ENCODE measurements at regions not wholly inside any gene's neighbourhood (a gene's known extent, or its start where the extent isn't known, plus 50 kb on each side); places are given as distances from the start of the nearest gene placed in this dataset.

GRCh38 chr12:88272456-88272855, 130.3 kb downstream of the TMTC3 start:
- no peak overlapping the region for H3K27ac ChIP-seq (ENCODE audit: low read depth, low read length, poor library complexity, severe bottlenecking)
- H3K4me3 ChIP-seq (ENCODE audit: low read depth, low read length, poor library complexity, severe bottlenecking), result no peak overlapping the region
- ChIA-PET POLR2A (ENCODE audit: low non-redundant PET) (no interaction called here), CTCF (no interaction called here)
- intact Hi-C loops (cut with micrococcal nuclease; ENCODE audit: unreplicated experiment), result no loop called here
- H3K36me3 ChIP-seq (ENCODE audit: insufficient read depth, low read length, poor library complexity, severe bottlenecking), result no peaks in the 10 kb centered on the region
- no peaks in the 10 kb centered on the region for H3K27me3 ChIP-seq (replicated peaks; ENCODE audit: insufficient read depth, low read depth, low read length, poor library complexity)
- TF ChIP-seq CTCF (conservative IDR thresholded peaks at IDR 0.05; ENCODE audit: low read depth, low read length) (no peak), EZH2 (IDR thresholded peaks at IDR 0.05; ENCODE audit: borderline replicate concordance, low read depth, low read length, poor library complexity, severe bottlenecking) (no peak)
- no TSS peak for BruUV-seq (replicated peaks)
- no peak for DNase-seq (ENCODE audit: low spot score)
- no peaks in the 10 kb centered on the region for H3K4me1 ChIP-seq (ENCODE audit: insufficient read depth, low read length, poor library complexity, severe bottlenecking)
- H3K9me3 ChIP-seq (ENCODE audit: low read depth, low read length, poor library complexity, severe bottlenecking), result no peaks in the 10 kb centered on the region

- Histone ChIP-seq H3K27ac (ENCODE audit: low read depth, low read length, poor library complexity, severe bottlenecking) (no peak overlapping the region), H3K27me3 (replicated peaks; ENCODE audit: insufficient read depth, low read depth, low read length, poor library complexity) (no peaks in the 10 kb centered on the region), H3K9me3 (ENCODE audit: low read depth, low read length, poor library complexity, severe bottlenecking) (no peaks in the 10 kb centered on the region), H3K4me3 (ENCODE audit: low read depth, low read length, poor library complexity, severe bottlenecking) (no peak overlapping the region), H3K4me1 (ENCODE audit: insufficient read depth, low read length, poor library complexity, severe bottlenecking) (no peaks in the 10 kb centered on the region), H3K36me3 (ENCODE audit: insufficient read depth, low read length, poor library complexity, severe bottlenecking) (no peaks in the 10 kb centered on the region)
- POLR2A ChIA-PET (ENCODE audit: low non-redundant PET), result no interaction called here
- intact Hi-C loops (cut with micrococcal nuclease; ENCODE audit: unreplicated experiment), result no loop called here
- CTCF ChIA-PET, result no interaction called here
- TF ChIP-seq EZH2 (IDR thresholded peaks at IDR 0.05; ENCODE audit: borderline replicate concordance, low read depth, low read length, poor library complexity, severe bottlenecking), result no peak
- TF ChIP-seq CTCF (conservative IDR thresholded peaks at IDR 0.05; ENCODE audit: low read depth, low read length), result no peak
- no peak for DNase-seq (ENCODE audit: low spot score)
- no TSS peak for BruUV-seq (replicated peaks)
Measured at GRCh38 chr12:88273450-88273849, 131.3 kb downstream of the TMTC3 start.

GRCh38 chr12:88273875-88274274, 131.8 kb downstream of the TMTC3 start:
- Histone ChIP-seq H3K9me3 (ENCODE audit: low read depth, low read length, poor library complexity, severe bottlenecking) (no peaks in the 10 kb centered on the region), H3K4me1 (ENCODE audit: insufficient read depth, low read length, poor library complexity, severe bottlenecking) (no peaks in the 10 kb centered on the region), H3K4me3 (ENCODE audit: low read depth, low read length, poor library complexity, severe bottlenecking) (no peak overlapping the region), H3K36me3 (ENCODE audit: insufficient read depth, low read length, poor library complexity, severe bottlenecking) (no peaks in the 10 kb centered on the region), H3K27ac (ENCODE audit: low read depth, low read length, poor library complexity, severe bottlenecking) (no peak overlapping the region), H3K27me3 (replicated peaks; ENCODE audit: insufficient read depth, low read depth, low read length, poor library complexity) (no peaks in the 10 kb centered on the region)
- ChIA-PET CTCF (no interaction called here), POLR2A (ENCODE audit: low non-redundant PET) (no interaction called here)
- no peak for DNase-seq (ENCODE audit: low spot score)
- TF ChIP-seq CTCF (conservative IDR thresholded peaks at IDR 0.05; ENCODE audit: low read depth, low read length), result no peak
- TF ChIP-seq EZH2 (IDR thresholded peaks at IDR 0.05; ENCODE audit: borderline replicate concordance, low read depth, low read length, poor library complexity, severe bottlenecking), result no peak
- intact Hi-C loops (cut with micrococcal nuclease; ENCODE audit: unreplicated experiment), result no loop called here
- no TSS peak for BruUV-seq (replicated peaks)

Measured in A673 (cell line).